Right lobe of liver (tissue), 4 donors: ENCODE measurements at regions not wholly inside any gene's neighbourhood (a gene's known extent, or its start where the extent isn't known, plus 50 kb on each side); places are given as distances from the start of the nearest gene placed in this dataset.

Experiments used
- POLR2A ChIP-seq: fragments of 450-650 bp; IDR thresholded peaks from one replicate; pipeline ENCODE4 v1.6.1; 2017; ENCODE audit warnings: antibody characterized with exemption, mild to moderate bottlenecking
- TF ChIP-seq, protein P1 (sequence below), 4 donors: fragments of 200-600 bp in 3 of 4; fragments of 450-650 bp in 1 of 4; IDR thresholded peaks; one replicate each; pipeline versions ENCODE4 v1.5.1 to v1.8.0; 2016 to 2022; ENCODE audit warnings: antibody characterized with exemption in 4 of 4, mild to moderate bottlenecking in 2 of 4
- donor health status: DM: no; HTN: no; CAD: no.
- donor health status: DM: no; HTN: no; CAD: no.
- donor health status: DM: no; HTN: yes; CAD: no.

DNA sequence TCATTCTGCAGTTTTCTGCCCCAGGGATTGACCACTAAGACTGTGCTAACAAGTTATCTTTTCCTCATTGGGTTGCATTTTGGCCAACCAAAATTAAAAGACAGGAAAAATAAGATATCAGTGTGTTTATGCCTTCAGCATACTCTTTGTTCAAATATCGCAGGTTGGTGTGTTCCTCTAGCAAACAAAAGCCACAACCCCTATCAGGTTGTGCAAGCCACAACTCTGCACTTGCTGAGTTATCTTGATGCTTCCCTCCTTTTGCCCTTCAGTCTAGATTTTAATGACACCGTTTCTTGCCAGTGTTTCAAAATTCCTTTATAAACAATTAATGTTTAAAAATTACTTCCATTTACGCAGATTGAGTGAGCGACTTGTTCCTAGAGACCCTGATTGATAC is 1164.2 kb downstream of the NSUN3 start:
- TF ChIP-seq, protein P1, sequence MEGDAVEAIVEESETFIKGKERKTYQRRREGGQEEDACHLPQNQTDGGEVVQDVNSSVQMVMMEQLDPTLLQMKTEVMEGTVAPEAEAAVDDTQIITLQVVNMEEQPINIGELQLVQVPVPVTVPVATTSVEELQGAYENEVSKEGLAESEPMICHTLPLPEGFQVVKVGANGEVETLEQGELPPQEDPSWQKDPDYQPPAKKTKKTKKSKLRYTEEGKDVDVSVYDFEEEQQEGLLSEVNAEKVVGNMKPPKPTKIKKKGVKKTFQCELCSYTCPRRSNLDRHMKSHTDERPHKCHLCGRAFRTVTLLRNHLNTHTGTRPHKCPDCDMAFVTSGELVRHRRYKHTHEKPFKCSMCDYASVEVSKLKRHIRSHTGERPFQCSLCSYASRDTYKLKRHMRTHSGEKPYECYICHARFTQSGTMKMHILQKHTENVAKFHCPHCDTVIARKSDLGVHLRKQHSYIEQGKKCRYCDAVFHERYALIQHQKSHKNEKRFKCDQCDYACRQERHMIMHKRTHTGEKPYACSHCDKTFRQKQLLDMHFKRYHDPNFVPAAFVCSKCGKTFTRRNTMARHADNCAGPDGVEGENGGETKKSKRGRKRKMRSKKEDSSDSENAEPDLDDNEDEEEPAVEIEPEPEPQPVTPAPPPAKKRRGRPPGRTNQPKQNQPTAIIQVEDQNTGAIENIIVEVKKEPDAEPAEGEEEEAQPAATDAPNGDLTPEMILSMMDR (IDR thresholded peaks at IDR 0.05), result no peak
- TF ChIP-seq POLR2A, result no peak
